Tibial nerve (tissue), 4 donors: ENCODE measurements at regions not wholly inside any gene's neighbourhood (a gene's known extent, or its start where the extent isn't known, plus 50 kb on each side); places are given as distances from the start of the nearest gene placed in this dataset.

Source experiments
- CTCF ChIP-seq, 5 experiments: fragments of 200-600 bp in 3 of 5; fragments of 450-650 bp in 2 of 5; sonication (generic) in 3 of 5; IDR thresholded peaks; one replicate each; pipeline ENCODE4 v1.5.1; 2016 to 2019; ENCODE audit warnings: antibody characterized with exemption in 5 of 5, mild to moderate bottlenecking in 3 of 5, moderate library complexity in 2 of 5
- EP300 ChIP-seq, 2 donors: sonication (generic); formaldehyde crosslinking; IDR thresholded peaks; one replicate each; pipeline ENCODE4 v1.6.1; 2017; ENCODE audit warnings: antibody characterized with exemption in 2 of 2, mild to moderate bottlenecking in 1 of 2
- POLR2A ChIP-seq, 2 donors: fragments of 450-650 bp; IDR thresholded peaks; one replicate each; pipeline ENCODE4 v1.6.1; 2017; ENCODE audit warnings: antibody characterized with exemption in 2 of 2, mild to moderate bottlenecking in 2 of 2, moderate library complexity in 2 of 2

- TF ChIP-seq POLR2A (IDR thresholded peaks at IDR 0.05) (no peak), CTCF (IDR thresholded peaks at IDR 0.05) (no peak), EP300 (IDR thresholded peaks at IDR 0.05) (no peak)
Observed at GRCh38 chrX:147779173-147779572, 132.5 kb upstream of the FMR1 start.
